ENCODE measurements at regions not wholly inside any gene's neighbourhood (a gene's known extent, or its start where the extent isn't known, plus 50 kb on each side); places are given as distances from the start of the nearest gene placed in this dataset.

DNA sequence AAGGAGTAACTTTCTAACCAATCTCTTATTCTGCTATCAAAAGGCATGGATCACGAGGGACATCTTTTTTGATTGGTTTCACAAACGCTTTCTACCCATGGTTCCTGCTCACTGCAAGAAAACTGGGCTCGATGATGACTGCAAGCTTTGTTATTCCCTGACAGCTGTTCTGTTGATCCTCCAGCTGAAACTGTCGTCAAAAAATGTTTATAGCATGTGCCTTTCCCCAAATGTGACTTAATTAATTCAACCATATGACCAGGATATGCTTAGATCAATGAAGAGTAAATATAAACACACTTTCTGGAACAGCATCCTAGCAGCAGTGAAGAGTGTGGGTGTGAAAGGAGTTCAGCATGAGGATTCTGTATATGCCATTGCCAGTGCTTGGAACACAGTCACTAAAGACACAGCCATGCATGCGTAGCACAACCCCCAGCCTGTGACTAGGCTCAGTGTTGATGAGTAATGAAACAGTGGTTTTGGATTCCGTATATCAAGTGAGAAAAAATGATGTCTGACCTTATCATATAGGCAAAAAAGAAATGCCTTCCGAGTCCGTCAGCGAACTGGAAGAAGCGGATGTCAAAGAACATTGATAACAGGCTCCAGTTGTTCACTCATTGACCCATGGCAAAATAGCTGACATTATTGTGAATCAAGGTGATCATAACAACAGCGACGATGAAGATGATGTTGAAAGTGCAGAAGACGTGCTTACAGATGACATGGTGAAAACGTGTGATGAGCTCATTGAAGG, 347.4 kb downstream of the FGF9 start:
- DNase-seq: no peak

DNA sequence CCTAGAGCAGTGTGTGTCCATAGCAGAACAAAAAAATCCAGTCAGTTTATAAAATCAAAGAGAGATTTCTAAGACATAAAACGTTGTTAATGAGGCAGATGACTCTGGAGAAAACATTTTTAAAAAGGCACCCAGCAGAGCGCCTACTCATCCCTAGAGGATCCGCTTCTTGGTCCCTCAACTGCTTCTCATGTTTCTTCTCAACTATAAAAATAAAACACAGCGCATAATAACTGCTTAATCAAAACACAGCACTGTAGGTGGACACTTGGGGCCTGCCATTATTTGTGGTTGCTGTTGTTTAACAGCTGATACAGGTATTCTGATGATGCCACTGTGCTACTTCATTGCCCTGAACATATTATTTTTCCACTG, 347.9 kb downstream of the FGF9 start:
- no peak for DNase-seq

DNA sequence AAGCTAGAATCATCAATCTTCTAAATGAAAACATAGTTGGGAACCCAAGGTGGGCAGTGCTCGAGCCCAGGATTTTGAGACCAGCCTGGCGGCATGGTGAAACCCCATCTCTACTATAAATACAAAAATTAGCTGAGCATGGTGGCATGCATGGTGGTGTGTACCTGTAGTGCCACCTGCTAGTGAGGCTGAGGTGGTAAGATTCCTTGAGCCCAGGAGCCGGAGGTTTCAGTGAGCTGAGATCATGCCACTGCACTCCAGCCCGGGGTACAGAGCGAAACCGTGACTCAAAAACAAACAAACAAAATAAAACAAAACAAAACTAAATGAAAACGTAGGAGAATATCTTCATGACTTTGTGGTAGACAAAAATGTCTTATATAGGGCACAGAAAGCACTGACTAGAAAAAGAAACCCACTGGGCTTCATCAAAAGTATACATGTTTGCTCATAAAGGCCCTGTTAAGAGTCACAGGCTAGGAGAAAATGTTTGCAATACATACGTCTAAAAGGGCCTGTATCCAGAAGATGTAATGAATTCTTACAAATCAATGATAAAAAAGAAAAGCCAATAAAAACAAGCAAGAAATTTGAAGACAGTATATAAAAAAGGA, 353.6 kb downstream of the FGF9 start:
- no peak for DNase-seq

DNA sequence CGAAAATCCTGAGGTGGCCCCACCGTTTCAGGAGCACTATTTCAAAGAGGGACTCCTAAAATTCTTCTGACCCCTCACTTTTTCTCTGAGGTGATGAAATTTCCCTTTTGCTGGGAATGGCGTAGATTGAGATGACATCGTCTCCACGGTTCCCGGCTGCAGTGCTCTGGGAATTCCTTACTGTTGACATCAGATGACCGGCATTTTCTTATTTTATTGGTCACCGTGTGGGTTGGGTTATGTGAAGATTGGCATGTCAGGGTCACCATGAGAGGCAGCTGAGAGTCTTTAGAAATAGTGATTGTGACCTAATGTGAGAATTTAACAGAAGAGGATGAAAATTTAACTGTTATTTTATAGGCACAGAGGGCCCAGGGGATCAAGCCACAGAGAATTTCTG, 356.7 kb downstream of the FGF9 start:
- no peak for DNase-seq

DNA sequence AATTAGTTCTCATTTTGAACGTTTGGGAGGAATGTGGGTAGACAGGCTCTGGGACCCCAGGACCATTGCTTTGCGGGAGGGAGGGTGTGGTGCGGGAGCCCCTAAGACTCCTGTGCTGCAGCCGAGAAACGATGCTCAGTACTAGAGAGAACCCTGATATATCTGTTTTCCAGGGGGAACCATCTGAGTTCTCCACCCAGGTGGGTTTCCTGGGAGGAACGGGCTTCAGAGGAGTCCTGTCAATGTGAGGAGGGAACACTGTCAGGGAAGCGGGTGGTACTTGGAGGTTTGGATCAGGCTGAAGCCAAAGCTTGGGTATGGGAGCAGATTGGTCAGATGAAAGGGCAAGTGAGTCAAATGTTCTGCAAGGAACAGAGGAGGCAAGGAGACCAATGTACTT, 358.0 kb downstream of the FGF9 start:
- DNase-seq: no peak

DNA sequence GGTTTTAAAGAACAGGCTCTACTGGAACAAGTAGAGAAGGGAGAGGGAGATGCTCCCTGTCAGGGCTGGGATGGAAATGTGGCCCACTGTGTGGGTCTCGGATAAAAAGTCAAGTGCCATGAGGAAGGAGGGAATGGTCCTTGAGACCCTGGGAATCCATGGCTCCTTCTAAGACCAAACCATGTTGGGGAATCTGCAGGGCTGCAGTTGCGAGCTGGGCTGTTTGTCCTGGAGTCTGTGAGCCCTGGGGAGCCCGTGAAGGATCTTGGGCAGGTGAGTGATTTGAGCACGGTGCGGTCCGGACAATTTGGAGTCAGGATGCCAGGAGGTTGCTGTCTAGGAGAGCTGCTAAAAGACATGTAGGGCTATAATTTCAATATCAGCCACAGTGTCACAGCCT, 359.4 kb downstream of the FGF9 start:
- DNase-seq: no peak

DNA sequence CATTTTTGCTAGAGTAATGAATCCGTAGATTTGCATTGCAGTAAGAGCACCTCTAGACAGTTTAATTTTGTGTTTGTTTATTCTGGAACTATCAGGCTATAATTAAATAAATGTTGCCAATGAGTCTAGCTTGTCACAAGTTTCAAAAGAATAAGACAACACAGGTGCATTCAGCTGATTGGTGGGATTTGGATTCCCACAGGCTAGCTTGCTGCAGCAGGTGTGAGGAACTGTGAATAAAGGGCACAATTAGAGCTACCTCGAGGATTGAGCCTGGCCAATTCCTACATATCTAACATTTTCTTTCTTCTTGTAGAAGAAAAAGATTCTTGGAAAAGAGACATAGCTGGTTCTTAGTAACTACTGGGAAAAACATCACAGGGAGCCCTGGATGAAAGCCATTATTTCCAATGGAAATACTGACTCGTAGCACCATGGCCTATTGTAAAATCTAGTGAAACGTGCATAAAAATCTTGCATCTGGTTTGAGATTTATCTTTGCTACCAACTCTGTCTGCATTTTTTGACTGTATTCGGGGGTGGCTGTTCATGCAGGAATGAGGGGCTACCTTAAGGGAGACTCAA, 360.9 kb downstream of the FGF9 start:
- DNase-seq: no peak

DNA sequence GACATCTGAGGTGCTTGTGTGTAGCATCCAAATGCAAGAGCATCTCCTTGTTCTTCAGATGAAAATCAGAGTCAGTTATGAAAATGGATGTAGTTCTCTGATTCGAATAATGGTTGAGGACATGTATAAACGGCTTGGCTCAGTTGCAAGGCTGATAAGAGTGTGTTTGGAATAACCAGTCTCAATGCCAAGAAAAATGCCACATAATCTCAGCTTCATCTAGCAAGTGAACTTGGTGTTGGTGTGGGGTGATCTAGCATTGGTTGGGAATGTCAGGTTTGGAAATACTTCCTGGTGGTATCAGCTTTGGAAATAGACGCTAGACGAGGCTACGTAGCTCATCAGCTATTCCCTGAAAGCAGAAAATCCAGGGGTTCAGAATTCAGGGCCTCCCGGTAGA, 362.0 kb downstream of the FGF9 start:
- DNase-seq: no peak

DNA sequence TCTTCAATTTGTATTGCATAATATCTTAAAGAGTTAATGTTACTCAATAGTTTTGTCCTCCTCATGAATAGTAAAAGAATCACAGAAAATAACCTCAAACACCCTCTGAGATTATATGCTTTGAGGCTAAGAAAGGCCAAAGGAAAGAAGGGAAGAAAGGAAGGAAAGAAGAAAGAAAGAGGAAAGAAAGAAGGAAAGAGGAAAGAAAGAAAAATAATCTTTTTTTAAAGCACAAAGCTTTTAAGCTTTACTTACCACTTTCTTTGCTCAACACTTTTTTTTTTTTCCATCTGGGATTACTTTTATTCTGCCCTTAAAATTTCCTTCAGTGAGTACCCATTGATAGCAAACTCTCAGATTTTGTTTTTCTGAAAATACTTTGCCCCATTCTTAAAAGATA, 369.1 kb downstream of the FGF9 start:
- DNase-seq: no peak

DNA sequence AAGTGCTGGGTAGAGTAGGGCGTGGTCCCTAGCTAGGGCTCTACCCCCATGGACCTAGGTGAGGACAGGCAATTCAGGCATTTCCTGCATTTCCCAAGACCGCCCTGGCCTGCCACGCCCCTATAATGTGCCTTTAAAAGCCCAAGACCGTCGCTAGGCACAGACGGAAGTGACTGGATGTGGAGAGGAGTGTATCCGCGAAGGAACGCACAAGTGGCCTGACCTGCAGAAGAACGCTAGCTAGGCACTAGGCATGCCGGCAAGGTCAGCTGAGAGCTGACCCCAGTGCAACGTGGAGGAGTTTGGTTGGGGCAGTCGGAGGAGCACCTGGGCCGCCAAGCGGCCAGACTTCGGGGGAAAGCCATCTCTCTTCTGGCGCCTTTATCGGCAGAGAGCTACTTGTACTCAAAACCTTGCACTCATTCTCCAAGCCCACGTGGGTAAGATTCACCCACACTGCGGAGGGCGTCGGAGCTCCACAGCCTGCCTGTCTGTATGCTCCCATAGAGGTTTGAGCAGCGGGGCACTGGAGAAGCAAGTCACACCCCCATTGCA, 370.0 kb downstream of the FGF9 start:
- no peak for DNase-seq

DNA sequence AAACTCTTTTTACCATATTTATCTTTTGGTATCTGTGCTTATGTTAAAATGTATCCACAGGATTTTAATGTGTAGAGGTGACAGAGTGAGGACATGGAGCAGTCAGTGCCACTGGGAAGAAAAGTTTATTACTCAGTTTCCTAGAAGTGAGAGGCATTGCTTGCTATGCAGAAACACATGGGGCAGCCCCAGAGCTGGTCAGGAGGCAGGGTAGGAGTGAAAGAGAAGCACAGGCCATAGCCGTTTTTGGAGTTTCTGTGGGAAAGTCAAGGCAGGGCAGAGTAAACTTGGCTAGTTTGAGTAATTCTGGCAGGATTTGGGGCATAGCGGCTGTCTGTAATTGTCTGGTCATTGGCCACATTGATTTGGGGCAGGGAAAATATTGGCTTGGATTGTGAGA, 370.9 kb downstream of the FGF9 start:
- no peak for DNase-seq

DNA sequence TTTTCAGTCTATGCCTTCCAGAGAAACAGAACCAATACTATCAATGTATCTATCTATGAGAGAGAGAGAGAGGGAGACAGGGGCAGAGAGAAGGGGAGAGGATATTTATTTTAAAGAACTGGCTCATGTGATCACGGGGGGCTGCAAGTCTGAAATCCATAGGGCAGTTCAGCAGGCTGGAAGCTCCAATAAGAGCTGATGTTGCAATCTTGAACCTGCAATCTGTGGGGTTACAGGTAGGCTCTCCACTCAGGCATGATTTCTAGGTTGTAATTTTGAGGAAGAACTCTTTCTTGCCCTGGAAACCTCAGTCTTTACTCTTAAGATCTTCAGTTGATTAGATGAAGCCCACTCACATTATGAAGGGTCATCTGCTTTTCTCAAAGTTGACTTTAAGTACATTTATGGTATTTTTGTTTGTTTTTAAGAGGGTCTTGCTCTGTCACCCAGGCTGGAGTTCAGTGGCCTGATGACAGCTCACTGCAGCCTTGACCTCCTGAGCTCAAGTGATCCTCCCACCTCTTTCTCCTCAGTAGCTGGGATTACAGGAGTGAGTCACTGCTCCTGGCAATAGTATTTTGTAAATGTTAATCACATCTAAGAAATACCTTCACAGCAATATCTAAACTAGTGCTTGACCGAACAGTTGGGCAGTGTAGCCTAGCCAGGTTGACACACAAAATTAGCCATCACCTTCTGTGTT, 376.4 kb downstream of the FGF9 start:
- no peak for DNase-seq

DNA sequence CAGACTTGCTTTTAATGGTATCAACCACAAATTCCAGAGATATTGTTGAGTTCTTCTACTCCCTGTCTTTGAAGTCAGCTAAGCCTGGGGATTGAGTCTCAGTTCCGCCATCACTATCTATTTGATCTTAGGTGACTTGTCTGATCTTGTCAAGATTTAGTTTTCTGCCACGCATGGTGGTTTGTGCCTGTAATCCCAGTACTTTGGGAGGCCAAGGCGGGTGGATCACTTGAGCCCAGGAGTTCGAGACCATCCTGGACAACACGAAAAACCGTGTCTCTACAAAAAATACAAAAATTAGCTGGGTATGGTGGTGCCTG, 376.9 kb downstream of the FGF9 start:
- no peak for DNase-seq

DNA sequence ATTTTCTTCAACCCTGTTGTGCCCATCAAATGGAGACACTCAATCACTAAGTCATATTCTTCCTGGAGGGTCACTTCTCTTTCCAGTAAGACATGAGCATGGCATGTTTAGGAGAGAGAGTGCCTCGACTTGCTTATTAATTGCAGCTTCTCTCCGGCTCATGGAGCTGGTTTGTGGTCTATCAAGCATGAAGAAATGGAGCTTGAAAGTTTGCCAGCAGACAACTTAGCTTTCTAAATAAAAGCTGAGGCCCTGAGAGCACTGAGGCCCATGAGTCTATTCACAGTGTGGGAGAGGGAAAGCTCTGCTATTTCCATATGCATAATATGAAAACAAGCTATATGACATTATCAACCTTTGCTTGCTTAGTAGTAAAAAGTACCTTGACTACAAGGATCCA, 378.5 kb downstream of the FGF9 start:
- no peak for DNase-seq

DNA sequence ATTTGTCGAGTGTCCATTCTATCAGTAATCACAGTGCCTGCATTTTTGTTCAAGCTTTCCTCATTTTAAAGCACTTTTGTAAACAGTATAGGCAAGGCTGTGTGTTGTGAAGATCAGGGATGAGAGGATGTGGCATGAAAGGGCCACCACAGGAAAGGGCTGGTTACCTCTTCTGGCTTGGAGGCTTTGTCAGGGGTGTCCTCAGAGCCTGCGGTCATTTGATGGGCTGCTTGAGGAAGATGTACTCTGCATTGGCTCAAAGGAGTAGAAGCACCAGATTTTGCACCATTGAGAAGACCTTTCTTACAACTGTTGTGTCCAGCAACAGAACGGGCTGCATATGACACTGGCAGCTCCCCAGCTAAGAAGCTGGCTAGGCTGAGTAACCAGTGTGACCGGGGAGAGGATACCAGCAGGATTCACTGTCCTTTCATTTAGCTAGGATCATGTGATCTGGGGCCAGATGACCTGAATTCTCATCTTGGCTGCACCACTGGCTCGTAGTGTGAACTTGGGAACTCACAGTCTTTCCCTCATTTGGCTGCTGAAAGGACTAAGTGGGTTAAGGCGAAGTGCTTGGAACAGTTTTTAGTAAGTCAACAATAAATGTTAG, 380.2 kb downstream of the FGF9 start:
- DNase-seq: no peak

DNA sequence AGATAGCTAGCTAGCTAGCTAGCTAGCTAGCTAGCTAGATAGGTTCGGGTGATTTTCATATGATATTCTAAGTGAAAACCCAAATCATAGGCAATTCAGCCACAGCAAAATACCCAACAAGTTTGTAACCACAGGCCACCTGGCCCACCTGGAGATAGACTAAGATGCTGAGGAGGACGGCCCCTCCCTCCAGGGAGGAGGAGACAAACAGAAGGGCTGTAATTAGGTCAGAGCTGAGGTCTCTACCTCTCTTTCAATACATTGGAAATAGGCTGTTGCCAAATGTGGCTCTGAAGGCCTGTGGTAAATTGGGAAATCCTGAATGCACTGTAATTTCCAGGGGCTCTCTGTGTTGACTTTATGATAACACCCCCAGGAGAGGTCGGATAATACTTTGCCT, 382.2 kb downstream of the FGF9 start:
- no peak for DNase-seq

DNA sequence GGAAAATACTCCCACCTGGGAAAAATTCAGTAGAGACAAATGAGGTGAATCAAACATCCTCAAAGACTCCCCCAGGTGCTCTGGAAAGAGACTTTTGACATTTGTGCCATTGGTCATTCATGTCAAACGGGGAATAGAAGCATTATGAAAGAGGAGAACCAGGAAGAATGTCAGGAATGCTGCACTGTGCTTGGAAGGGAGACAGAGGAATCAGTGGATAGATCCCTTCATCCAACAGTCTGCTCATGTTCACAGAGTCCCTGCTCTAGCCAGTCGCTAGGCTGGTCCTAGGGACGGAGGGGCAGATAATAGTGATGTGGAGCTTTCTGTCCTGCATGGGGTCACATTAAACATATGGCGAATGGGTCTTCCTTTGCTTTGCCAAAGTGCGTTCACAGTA, 384.4 kb downstream of the FGF9 start:
- no peak for DNase-seq

DNA sequence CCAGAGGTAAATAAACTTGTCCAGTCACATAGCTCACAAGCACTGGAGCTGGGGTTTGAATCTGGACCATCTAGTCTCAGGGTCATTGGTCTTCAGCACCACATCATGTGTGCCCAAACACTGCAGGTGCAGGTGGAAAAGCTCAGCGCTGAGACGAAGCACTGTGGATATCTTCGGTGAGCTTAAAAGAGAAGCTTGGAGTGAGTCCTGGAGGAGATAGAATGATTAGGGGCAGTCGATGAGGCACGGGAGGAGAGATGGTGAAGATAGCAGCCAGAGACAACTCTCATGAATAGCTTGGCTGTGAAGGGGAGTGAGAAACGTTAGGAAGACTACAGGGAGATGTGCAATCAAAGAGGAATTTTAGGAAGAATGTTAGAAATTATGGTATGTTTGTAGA, 389.3 kb downstream of the FGF9 start:
- no peak for DNase-seq

DNA sequence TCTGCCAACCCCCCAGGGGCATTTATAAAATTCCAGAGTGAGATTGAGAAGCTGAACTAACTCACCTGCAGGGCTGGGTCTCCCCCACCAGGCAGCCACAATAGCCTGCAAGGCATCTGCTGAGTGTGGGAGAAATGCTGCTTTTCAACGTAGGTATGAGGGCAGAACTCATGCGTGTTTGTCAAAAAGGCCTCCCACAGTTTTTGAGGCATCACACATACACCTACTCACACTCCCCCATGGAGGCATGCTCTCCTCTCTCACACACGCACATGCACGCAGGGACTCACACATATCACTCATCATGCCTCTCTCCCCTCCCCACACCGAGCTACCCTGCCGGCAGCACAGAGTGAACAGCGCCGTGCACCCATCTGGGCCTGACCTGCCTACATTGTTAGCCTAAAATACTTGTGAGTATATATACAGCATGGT, 390.5 kb downstream of the FGF9 start:
- DNase-seq: no peak

DNA sequence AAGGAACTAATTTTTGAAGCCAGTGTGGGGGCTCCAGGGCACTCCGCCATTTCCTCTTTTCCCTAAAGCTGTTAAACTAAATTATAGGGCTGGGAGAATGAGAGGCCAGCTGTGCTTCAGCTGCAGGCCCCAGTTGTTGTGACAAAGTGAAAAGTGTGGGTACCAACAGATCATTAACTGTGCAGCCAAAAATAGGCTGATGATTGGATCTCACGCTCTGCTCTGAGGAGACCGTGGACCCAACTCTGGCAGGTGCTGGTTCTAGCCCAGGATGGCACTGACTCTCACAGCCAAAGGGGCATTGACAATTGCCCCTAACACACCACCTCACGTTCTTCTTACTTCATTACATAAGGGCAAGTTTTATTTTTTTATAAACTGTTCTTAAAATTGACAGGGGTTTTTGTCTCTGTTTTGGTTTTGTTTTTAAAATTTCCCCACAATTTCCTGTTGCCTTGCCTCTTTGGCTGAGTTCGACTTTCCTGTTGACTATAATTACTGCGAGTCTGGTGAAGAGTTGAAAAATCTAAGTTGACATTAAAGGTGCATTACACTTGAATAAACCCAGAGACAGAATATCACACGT, 391.0 kb downstream of the FGF9 start:
- DNase-seq: no peak

DNA sequence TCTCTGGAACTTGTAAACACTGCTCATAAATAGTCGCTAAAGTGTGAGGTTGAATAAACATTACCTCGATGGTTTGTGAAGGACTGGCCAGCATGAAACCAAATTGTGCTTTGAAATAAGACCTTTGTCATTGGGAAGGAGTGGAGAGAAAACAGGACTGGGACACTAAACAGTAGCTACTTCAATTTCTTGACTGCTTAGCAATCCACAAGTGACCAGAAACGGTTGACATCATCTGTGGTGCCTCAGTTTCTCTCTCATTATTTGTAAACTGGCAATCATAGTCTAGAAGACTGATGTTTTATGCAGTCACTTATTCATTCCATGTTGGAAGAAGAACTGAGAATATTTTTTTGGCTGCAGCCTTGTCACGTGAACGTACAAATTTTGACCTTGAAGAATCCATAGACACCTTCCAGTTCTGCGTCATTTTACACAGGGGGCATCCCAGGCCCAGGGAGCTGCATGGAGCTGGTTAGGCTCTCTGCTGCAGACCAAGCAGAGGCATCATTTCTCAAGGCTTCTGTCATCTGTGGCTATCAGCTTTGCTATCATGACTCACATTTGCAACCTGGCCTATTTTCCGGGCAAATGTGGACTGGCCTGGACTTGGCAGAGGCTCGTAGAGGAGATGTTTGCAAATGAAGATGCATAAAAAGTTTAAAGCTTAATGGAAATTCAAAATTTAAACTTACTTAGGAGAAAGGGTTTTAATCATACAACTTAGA, 391.8 kb downstream of the FGF9 start:
- DNase-seq: no peak

DNA sequence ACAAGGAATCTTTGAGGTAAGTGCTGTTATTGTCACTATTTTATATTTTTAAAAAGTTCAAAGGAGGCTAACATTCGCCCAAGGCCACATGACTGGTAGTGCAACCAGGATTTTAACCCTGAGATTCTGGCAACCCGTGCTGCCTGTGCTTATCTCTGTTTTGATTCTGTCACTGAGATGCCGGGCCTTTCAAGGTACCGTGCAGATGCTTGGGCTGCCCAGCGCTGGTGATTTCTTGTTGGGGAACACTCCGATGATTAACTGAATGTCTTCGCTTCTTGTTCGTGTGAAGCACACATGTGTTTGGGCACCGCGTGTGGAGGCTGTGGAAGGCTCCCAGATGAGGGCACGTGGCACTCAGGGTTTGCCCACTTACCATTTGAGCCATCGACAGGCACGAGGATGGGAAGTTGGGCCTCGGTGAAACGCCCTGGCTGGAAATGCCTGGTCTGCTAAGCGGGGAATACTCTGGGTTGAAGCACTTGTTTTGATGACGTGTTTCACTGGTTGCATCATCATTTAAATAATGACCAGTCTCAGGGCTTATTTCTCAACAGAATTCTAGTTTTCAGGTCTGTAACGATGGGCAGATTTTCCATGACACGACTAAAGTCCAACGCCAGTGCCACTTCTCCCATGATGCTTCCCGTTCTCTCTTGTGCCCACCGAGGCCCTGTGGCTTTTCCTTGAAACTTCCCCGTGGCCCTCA, 392.7 kb downstream of the FGF9 start:
- DNase-seq: no peak

All from Kasumi-1 (cell line).